AG04450 (cell line): ENCODE measurements at regions not wholly inside any gene's neighbourhood (a gene's known extent, or its start where the extent isn't known, plus 50 kb on each side); places are given as distances from the start of the nearest gene placed in this dataset.

Experiments used
- CTCF ChIA-PET: fragments of 300-600, 350-600 bp; formaldehyde crosslinking; extraction: SDS; loops from one replicate; lab custom pipeline; 2022; ENCODE audit warnings: antibody characterized with exemption, inconsistent platforms; lab: Charles Lee
- POLR2A ChIA-PET: fragments of 350-600 bp; formaldehyde crosslinking; extraction: SDS; loops from one replicate; lab custom pipeline; 2021; ENCODE audit warnings: antibody characterized with exemption, inconsistent platforms; lab: Yijun Ruan, JAX
- DNase-seq: peaks from one replicate; pipeline ENCODE4 v3.0.0-alpha.2; 2011; ENCODE audit warnings: low read depth, low spot score
- H3K27ac ChIP-seq: one replicate; pipeline ENCODE4 v1.5.1; 2012; ENCODE audit warnings: low read depth, low read length, control low read depth
- H3K27me3 ChIP-seq: one replicate; pipeline ENCODE4 v1.6.0; 2012; ENCODE audit warnings: low read length; ENCODE audit not compliant: control insufficient read depth, insufficient read depth
- H3K4me3 ChIP-seq: 2 replicates; pipeline ENCODE4 v1.5.1; 2011; ENCODE audit warnings: mild to moderate bottlenecking, low read depth, low read length, control low read depth
- H3K9me3 ChIP-seq: 2 replicates; pipeline ENCODE4 v1.5.1; 2012; ENCODE audit warnings: low read length; ENCODE audit not compliant: control insufficient read depth, insufficient read depth
- TF ChIP-seq, protein P1 (sequence below): IDR thresholded peaks from 2 replicates; pipeline ENCODE4 v1.5.1; 2011; ENCODE audit warnings: low read depth, low read length, control low read depth, inconsistent platforms

DNA sequence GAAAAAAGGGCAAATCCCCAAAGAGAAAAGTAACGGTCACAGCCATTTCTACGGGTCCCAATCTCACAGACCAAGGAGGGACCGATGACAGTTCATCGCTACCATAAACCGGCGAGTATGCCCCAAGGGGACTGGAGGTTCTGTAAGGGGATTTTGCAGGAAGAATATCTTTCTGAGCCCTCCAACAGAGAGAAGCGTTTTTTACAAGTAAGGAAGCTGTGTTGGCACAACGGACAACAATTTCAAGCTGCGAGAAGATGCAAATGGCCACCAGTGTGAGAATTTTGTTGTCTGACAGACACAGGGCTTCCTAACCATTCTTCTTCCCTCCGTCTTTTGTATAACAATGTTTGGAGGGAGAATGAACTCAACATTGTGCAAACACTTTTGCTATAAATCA, 1043.1 kb downstream of the ADGRL2 start:
- Histone ChIP-seq H3K27ac (no peak overlapping the region), H3K27me3 (no peaks in the 10 kb centered on the region), H3K4me3 (no peak overlapping the region), H3K9me3 (no peaks in the 10 kb centered on the region)
- ChIA-PET CTCF (no interaction called here), POLR2A (no interaction called here)
- TF ChIP-seq, protein P1, sequence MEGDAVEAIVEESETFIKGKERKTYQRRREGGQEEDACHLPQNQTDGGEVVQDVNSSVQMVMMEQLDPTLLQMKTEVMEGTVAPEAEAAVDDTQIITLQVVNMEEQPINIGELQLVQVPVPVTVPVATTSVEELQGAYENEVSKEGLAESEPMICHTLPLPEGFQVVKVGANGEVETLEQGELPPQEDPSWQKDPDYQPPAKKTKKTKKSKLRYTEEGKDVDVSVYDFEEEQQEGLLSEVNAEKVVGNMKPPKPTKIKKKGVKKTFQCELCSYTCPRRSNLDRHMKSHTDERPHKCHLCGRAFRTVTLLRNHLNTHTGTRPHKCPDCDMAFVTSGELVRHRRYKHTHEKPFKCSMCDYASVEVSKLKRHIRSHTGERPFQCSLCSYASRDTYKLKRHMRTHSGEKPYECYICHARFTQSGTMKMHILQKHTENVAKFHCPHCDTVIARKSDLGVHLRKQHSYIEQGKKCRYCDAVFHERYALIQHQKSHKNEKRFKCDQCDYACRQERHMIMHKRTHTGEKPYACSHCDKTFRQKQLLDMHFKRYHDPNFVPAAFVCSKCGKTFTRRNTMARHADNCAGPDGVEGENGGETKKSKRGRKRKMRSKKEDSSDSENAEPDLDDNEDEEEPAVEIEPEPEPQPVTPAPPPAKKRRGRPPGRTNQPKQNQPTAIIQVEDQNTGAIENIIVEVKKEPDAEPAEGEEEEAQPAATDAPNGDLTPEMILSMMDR: no peak
- no peak for DNase-seq

GRCh38 chr1:82840192-82840591, 1039.5 kb downstream of the ADGRL2 start:
- ChIA-PET CTCF (no interaction called here), POLR2A (no interaction called here)
- Histone ChIP-seq H3K27me3 (no peaks in the 10 kb centered on the region), H3K27ac (no peak overlapping the region), H3K9me3 (no peaks in the 10 kb centered on the region), H3K4me3 (no peak overlapping the region)
- TF ChIP-seq, protein P1: no peak
- DNase-seq: no peak

DNA sequence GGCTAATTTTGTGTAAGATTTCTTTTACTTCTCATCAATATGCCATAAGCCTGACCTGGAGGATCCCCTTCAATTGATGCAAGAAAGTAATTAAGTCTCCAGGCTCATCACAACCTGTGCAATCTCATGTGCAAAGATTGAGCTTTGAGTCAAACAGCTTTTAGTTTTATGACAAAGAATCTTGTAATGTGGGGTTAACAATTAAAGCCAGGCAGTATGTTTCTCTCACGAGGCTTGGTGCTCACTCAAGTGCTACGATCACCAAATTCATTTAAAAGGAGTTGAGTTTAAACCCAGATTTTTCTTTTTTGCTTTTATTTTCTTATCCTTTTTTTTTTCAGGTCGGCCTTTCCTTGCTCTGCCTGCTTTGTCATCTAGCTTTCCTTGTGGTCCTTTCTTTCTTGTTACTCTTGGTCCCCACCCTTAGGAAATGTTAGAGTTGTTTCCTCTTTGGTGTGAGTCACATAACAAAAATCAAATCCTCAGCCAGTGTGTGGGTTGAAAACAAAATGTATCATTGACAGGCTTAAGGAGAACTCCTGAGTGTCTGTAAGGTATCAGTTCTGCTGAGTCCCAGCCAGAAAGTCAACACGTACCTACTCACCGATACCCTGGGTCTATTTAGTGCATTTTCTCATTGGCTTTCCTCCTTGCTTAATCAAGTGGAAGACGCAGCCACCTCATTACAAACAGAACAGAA, 1037.2 kb downstream of the ADGRL2 start:
- ChIA-PET POLR2A (no interaction called here), CTCF (no interaction called here)
- H3K4me3 ChIP-seq: no peak overlapping the region
- H3K27ac ChIP-seq: no peak overlapping the region
- H3K27me3 ChIP-seq: no peaks in the 10 kb centered on the region
- no peak for DNase-seq
- no peaks in the 10 kb centered on the region for H3K9me3 ChIP-seq
- TF ChIP-seq, protein P1: no peak

DNA sequence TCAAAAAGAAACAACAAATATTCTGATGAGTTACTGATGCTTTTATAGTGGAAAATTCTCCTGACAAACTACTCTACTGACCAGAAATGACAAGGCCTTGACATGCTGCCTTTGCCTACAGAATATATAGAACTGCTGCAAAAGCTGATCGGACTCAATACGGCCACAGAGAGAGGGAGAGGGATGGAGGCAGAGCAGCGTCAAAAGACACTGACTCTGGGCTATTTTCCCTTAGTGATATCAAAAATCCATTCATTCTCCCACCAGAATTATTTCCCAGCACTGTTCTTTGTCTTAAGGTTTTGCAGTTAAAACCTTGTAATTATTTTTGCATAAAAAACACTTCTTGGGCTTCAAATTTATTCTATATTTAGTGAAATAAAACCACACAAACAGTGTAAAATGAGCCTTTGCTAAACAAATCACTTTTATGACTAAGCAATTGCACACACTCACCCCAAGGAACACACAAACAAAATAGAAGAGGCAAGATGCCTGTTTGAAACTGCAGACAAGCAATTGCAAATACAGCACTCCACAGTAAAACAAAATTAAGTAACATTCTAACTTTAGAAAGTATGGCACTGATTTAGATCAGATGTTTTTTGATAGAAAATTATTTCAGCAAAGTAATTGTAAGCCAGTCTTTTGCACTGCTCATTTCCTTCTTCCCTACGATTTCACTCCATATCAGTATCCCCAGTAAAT, 1036.4 kb downstream of the ADGRL2 start:
- H3K4me3 ChIP-seq: no peak overlapping the region
- TF ChIP-seq, protein P1: no peak
- H3K27me3 ChIP-seq: no peaks in the 10 kb centered on the region
- ChIA-PET CTCF (no interaction called here), POLR2A (no interaction called here)
- no peak for DNase-seq
- H3K27ac ChIP-seq: no peak overlapping the region
- H3K9me3 ChIP-seq: no peaks in the 10 kb centered on the region

GRCh38 chr1:82836213-82836972, 1035.7 kb downstream of the ADGRL2 start:
- ChIA-PET CTCF (no interaction called here), POLR2A (no interaction called here)
- no peak overlapping the region for H3K4me3 ChIP-seq
- DNase-seq: no peak
- TF ChIP-seq, protein P1: no peak
- no peaks in the 10 kb centered on the region for H3K9me3 ChIP-seq
- H3K27ac ChIP-seq: no peak overlapping the region
- no peaks in the 10 kb centered on the region for H3K27me3 ChIP-seq
